Panc1 (cell line): ENCODE measurements at regions not wholly inside any gene's neighbourhood (a gene's known extent, or its start where the extent isn't known, plus 50 kb on each side); places are given as distances from the start of the nearest gene placed in this dataset.

ENCODE experiments used
- POLR2AphosphoS5 ChIP-seq: IDR thresholded peaks from 2 replicates; pipeline ENCODE4 v1.6.1; 2012; ENCODE audit warnings: mild to moderate bottlenecking, low read depth, low read length, moderate library complexity
- SIN3A ChIP-seq: IDR thresholded peaks from 2 replicates; pipeline ENCODE4 v1.6.1; 2012; ENCODE audit warnings: low read depth, mild to moderate bottlenecking, low read length, moderate library complexity, borderline replicate concordance; ENCODE audit not compliant: insufficient read depth
- TF ChIP-seq, protein P1 (sequence below): fragments of 450-650 bp; IDR thresholded peaks from 2 replicates; pipeline ENCODE4 v1.5.1; 2017; ENCODE audit warnings: mild to moderate bottlenecking

DNA sequence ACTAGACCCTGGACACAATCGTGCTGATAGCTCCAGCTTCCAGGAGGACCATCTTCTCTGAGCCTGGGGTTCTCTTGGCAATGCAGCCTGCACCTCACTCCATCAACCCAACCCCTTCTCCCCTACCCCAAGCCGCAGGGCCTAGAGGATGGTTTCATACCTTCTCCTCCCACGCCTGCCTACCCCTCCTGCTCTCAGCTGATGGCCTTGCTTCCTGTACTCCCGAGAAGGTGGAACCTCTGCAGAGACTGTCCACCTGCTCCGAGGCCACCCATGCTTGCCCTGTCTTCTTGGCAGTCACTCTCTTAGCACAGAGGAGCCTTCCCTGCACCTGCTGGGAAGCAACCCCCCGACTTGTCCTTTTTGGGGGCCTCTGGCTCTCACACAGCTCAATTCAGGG is 241.9 kb downstream of the IRX2 start:
- TF ChIP-seq SIN3A (no peak), POLR2AphosphoS5 (no peak)
- TF ChIP-seq, protein P1, sequence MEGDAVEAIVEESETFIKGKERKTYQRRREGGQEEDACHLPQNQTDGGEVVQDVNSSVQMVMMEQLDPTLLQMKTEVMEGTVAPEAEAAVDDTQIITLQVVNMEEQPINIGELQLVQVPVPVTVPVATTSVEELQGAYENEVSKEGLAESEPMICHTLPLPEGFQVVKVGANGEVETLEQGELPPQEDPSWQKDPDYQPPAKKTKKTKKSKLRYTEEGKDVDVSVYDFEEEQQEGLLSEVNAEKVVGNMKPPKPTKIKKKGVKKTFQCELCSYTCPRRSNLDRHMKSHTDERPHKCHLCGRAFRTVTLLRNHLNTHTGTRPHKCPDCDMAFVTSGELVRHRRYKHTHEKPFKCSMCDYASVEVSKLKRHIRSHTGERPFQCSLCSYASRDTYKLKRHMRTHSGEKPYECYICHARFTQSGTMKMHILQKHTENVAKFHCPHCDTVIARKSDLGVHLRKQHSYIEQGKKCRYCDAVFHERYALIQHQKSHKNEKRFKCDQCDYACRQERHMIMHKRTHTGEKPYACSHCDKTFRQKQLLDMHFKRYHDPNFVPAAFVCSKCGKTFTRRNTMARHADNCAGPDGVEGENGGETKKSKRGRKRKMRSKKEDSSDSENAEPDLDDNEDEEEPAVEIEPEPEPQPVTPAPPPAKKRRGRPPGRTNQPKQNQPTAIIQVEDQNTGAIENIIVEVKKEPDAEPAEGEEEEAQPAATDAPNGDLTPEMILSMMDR: no peak
